OCI-LY7 (cell line): ENCODE measurements at regions not wholly inside any gene's neighbourhood (a gene's known extent, or its start where the extent isn't known, plus 50 kb on each side); places are given as distances from the start of the nearest gene placed in this dataset.

Experiments used
- BruUV-seq: library from RNA; stranded (reverse); fragments of 400-500 nt; replicated peaks from 2 replicates; lab custom pipeline; 2021; lab: Mats Ljungman, UMichigan
- CTCF ChIA-PET: fragments of 300-600 bp; sonication (Branson Sonifier 250); formaldehyde crosslinking; loops from one replicate; lab custom pipeline; 2022; ENCODE audit warnings: antibody characterized with exemption; ENCODE audit not compliant: unreplicated experiment; lab: Charles Lee
- POLR2A ChIA-PET: fragments of 300-600 bp; sonication (Branson Sonifier 250); formaldehyde crosslinking; loops from one replicate; lab custom pipeline; 2022; ENCODE audit warnings: antibody characterized with exemption; lab: Charles Lee
- DNase-seq: peaks from one replicate; pipeline ENCODE4 v3.0.0-alpha.2; 2015; ENCODE audit warnings: low spot score
- H2AFZ ChIP-seq: fragments of 200-600 bp; sonication (generic), shearing (Covaris generic); 2 replicates; pipeline ENCODE4 v1.6.1; 2014; ENCODE audit warnings: mild to moderate bottlenecking, antibody characterized with exemption, low read length, moderate library complexity
- H3K27ac ChIP-seq: fragments of 200-600 bp; sonication (generic); 2 replicates; pipeline ENCODE4 v1.5.1; 2014; ENCODE audit warnings: mixed run types, low read depth, mild to moderate bottlenecking, moderate library complexity, low read length, inconsistent platforms; ENCODE audit not compliant: poor library complexity, severe bottlenecking
- H3K36me3 ChIP-seq: fragments of 200-600 bp; sonication (generic); 2 replicates; pipeline ENCODE4 v1.6.1; 2014; ENCODE audit warnings: mild to moderate bottlenecking, antibody characterized with exemption, low read length, moderate library complexity, mixed read lengths; ENCODE audit not compliant: insufficient read depth
- H3K4me1 ChIP-seq: fragments of 200-600 bp; sonication (generic); 2 replicates; pipeline ENCODE4 v1.5.1; 2014; ENCODE audit warnings: mild to moderate bottlenecking, low read length; ENCODE audit not compliant: insufficient read depth, poor library complexity, severe bottlenecking
- H3K4me2 ChIP-seq: fragments of 200-600 bp; sonication (generic); 2 replicates; pipeline ENCODE4 v1.6.1; 2014; ENCODE audit warnings: mild to moderate bottlenecking, low read length
- H3K4me3 ChIP-seq: fragments of 200-600 bp; sonication (generic); 2 replicates; pipeline ENCODE4 v1.5.1; 2014; ENCODE audit warnings: mild to moderate bottlenecking, low read depth, low read length; ENCODE audit not compliant: poor library complexity, severe bottlenecking
- H3K79me2 ChIP-seq: fragments of 200-600 bp; sonication (generic); 2 replicates; pipeline ENCODE4 v1.6.1; 2016; ENCODE audit warnings: low read depth, mild to moderate bottlenecking, low read length, moderate library complexity, mixed read lengths; ENCODE audit not compliant: insufficient read depth
- H3K9me2 ChIP-seq: fragments of 200-600 bp; sonication (generic); 2 replicates; pipeline ENCODE4 v1.6.1; 2016; ENCODE audit warnings: mild to moderate bottlenecking, low read length, mixed read lengths; ENCODE audit not compliant: insufficient read depth
- H3K9me3 ChIP-seq: fragments of 200-600 bp; sonication (generic); 2 replicates; pipeline ENCODE4 v1.6.1; 2014; ENCODE audit warnings: mild to moderate bottlenecking, mixed run types, low read length, mixed read lengths
- H4K20me1 ChIP-seq: fragments of 200-600 bp; sonication (generic); 2 replicates; pipeline ENCODE4 v1.6.1; 2014; ENCODE audit warnings: mild to moderate bottlenecking, antibody characterized with exemption, low read length, moderate library complexity, mixed read lengths; ENCODE audit not compliant: insufficient read depth
- EZH2phosphoT487 ChIP-seq: fragments of 200-600 bp; sonication (generic); IDR thresholded peaks from 2 replicates; pipeline ENCODE4 v1.6.1; 2018; ENCODE audit warnings: low read depth, borderline replicate concordance, mild to moderate bottlenecking, mixed run types, antibody characterized with exemption, low read length, moderate library complexity, mixed read lengths
- intact Hi-C: fragments of 100-400 bp; cut with micrococcal nuclease; formaldehyde crosslinking; loops from one replicate; pipeline ENCODE4 v1.10.0; 2022; ENCODE audit not compliant: unreplicated experiment
- TF ChIP-seq, protein P1 (sequence below): fragments of 200-600 bp; sonication (generic); conservative IDR thresholded peaks from 2 replicates; pipeline ENCODE4 v1.5.1; 2014; ENCODE audit warnings: mild to moderate bottlenecking, antibody characterized with exemption, low read length, moderate library complexity, mixed read lengths

GRCh38 chr3:166052440-166052839, 215.2 kb upstream of the BCHE start:
- DNase-seq: no peak
- no peaks in the 10 kb centered on the region for H3K9me3 ChIP-seq
- H3K79me2 ChIP-seq: no peaks in the 10 kb centered on the region
- H2AFZ ChIP-seq: no peak overlapping the region
- H3K4me3 ChIP-seq: no peak overlapping the region
- no peak overlapping the region for H3K27ac ChIP-seq
- no TSS peak for BruUV-seq
- no peaks in the 10 kb centered on the region for H4K20me1 ChIP-seq
- ChIA-PET POLR2A (interaction anchor here (0.5 kb wide), 1 partner anchor 1910 kb away, joined by 3 read pairs; no protein-coding TSS in a partner anchor), CTCF (no interaction called here)
- H3K36me3 ChIP-seq: no peaks in the 10 kb centered on the region
- TF ChIP-seq, protein P1, sequence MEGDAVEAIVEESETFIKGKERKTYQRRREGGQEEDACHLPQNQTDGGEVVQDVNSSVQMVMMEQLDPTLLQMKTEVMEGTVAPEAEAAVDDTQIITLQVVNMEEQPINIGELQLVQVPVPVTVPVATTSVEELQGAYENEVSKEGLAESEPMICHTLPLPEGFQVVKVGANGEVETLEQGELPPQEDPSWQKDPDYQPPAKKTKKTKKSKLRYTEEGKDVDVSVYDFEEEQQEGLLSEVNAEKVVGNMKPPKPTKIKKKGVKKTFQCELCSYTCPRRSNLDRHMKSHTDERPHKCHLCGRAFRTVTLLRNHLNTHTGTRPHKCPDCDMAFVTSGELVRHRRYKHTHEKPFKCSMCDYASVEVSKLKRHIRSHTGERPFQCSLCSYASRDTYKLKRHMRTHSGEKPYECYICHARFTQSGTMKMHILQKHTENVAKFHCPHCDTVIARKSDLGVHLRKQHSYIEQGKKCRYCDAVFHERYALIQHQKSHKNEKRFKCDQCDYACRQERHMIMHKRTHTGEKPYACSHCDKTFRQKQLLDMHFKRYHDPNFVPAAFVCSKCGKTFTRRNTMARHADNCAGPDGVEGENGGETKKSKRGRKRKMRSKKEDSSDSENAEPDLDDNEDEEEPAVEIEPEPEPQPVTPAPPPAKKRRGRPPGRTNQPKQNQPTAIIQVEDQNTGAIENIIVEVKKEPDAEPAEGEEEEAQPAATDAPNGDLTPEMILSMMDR: no peak
- no peak for TF ChIP-seq EZH2phosphoT487
- no peaks in the 10 kb centered on the region for H3K9me2 ChIP-seq
- intact Hi-C loops: no loop called here
- H3K4me1 ChIP-seq: no peaks in the 10 kb centered on the region
- no peak overlapping the region for H3K4me2 ChIP-seq

DNA sequence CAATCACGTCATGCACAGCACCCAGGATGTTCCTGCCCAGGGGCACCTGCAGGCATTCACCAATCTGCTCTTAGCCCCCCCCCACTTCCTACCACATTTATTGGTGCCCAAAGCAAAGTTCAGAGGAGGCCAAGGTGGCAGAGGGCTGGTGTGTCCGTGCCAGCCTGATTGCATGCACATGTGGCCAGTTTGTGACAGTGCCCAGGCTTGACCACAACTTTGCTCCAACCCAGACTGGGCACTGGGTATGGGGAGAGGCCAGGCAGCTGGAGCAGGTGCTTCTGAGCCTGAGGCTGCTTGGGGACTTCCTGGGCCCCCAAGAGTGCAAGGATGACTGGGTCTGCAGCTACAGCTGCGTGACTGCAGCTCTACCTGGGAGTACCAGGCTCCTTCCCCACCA, 192.3 kb upstream of the BCHE start:
- H3K9me2 ChIP-seq: no peaks in the 10 kb centered on the region
- H3K4me3 ChIP-seq: no peak overlapping the region
- BruUV-seq: no TSS peak
- no peak overlapping the region for H3K4me2 ChIP-seq
- POLR2A ChIA-PET: no interaction called here
- TF ChIP-seq EZH2phosphoT487: no peak
- TF ChIP-seq, protein P1: no peak
- DNase-seq: no peak
- no peaks in the 10 kb centered on the region for H3K36me3 ChIP-seq
- intact Hi-C loops: no loop called here
- no peak overlapping the region for H2AFZ ChIP-seq
- H4K20me1 ChIP-seq: no peaks in the 10 kb centered on the region
- H3K79me2 ChIP-seq: no peaks in the 10 kb centered on the region
- H3K4me1 ChIP-seq: no peaks in the 10 kb centered on the region
- no peaks in the 10 kb centered on the region for H3K9me3 ChIP-seq
- CTCF ChIA-PET: no interaction called here
- no peak overlapping the region for H3K27ac ChIP-seq

DNA sequence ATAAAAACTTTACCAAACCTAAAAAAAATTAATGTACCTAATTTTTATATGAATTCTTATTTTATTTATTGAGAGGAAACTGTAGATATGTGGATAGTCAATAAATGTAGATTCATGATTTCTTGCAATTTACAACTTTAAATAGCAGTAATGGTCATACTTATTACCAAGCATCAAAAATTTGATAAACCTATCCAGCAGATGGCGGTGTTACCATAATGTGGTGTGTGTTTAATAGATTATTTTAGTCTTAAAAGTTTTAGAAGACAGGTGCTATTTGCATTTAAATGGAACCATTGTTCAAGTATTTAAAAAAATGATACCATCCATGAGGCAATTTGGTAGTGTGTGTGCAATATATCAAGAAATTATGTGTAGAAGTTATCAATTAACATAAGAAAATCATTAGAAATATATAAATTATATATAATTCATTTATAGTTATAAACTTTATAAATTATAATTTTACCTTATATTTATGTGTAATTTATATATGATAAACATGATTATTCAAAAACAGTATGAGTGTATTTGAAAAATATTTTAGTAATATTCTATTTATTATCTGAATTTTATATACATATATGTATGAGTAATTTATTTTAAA, 176.0 kb upstream of the BCHE start:
- CTCF ChIA-PET: no interaction called here
- POLR2A ChIA-PET: no interaction called here
- BruUV-seq: no TSS peak

More for the DNA sequence above, 176.0 kb upstream of the BCHE start:
- no peak overlapping the region for H3K4me3 ChIP-seq
- no peaks in the 10 kb centered on the region for H4K20me1 ChIP-seq
- TF ChIP-seq, protein P1: peak; percentile 82
- no peak for TF ChIP-seq EZH2phosphoT487
- no peak overlapping the region for H3K4me2 ChIP-seq
- no peaks in the 10 kb centered on the region for H3K36me3 ChIP-seq
- H3K27ac ChIP-seq: no peak overlapping the region
- intact Hi-C loops: no loop called here
- H3K9me2 ChIP-seq: no peaks in the 10 kb centered on the region
- H3K9me3 ChIP-seq: no peaks in the 10 kb centered on the region
- no peaks in the 10 kb centered on the region for H3K4me1 ChIP-seq
- peak; percentile 29 for DNase-seq
- H3K79me2 ChIP-seq: no peaks in the 10 kb centered on the region
- H2AFZ ChIP-seq: no peak overlapping the region
